Smooth muscle cell (in vitro differentiated cells): ENCODE measurements at regions not wholly inside any gene's neighbourhood (a gene's known extent, or its start where the extent isn't known, plus 50 kb on each side); places are given as distances from the start of the nearest gene placed in this dataset.

Experiments
- DNase-seq: peaks from one replicate; lab custom pipeline; 2025; ENCODE audit not compliant: unreplicated experiment; lab: John Stamatoyannopoulos, UW
- H2AFZ ChIP-seq: fragments of 200-600 bp; sonication (generic); 2 replicates; pipeline ENCODE4 v1.6.0; 2016; ENCODE audit warnings: antibody characterized with exemption, low read depth, mild to moderate bottlenecking
- H3F3A ChIP-seq: fragments of 200-600 bp; sonication (generic); 2 replicates; pipeline ENCODE4 v1.6.0; 2017; ENCODE audit warnings: antibody characterized with exemption, low read depth
- H3K27ac ChIP-seq: fragments of 200-600 bp; sonication (generic); 2 replicates; pipeline ENCODE4 v1.5.1; 2016; ENCODE audit warnings: low read depth, mild to moderate bottlenecking
- H3K27me3 ChIP-seq: fragments of 200-600 bp; sonication (generic); 2 replicates; pipeline ENCODE4 v1.6.1; 2016; ENCODE audit warnings: low read depth, mild to moderate bottlenecking
- H3K36me3 ChIP-seq: fragments of 200-600 bp; sonication (generic); 2 replicates; pipeline ENCODE4 v1.5.1; 2016; ENCODE audit warnings: low read depth
- H3K4me1 ChIP-seq: fragments of 200-600 bp; sonication (generic); 2 replicates; pipeline ENCODE4 v1.5.1; 2016; ENCODE audit warnings: low read depth
- H3K4me2 ChIP-seq: fragments of 200-600 bp; sonication (generic); 2 replicates; pipeline ENCODE4 v1.6.0; 2016; ENCODE audit warnings: mild to moderate bottlenecking
- H3K4me3 ChIP-seq: fragments of 200-600 bp; sonication (generic); 2 replicates; pipeline ENCODE4 v1.5.1; 2016; ENCODE audit warnings: mild to moderate bottlenecking
- H3K79me2 ChIP-seq: fragments of 200-600 bp; sonication (generic); 2 replicates; pipeline ENCODE4 v1.6.0; 2016; ENCODE audit warnings: low read depth, mild to moderate bottlenecking
- H3K9ac ChIP-seq: fragments of 200-600 bp; sonication (generic); 2 replicates; pipeline ENCODE4 v1.6.0; 2016; ENCODE audit warnings: low read depth
- H3K9me3 ChIP-seq: fragments of 200-600 bp; sonication (generic); replicated peaks from 2 replicates; pipeline ENCODE4 v1.5.1; 2016; ENCODE audit warnings: low read depth
- H4K20me1 ChIP-seq: fragments of 200-600 bp; sonication (generic); 2 replicates; pipeline ENCODE4 v1.6.0; 2016; ENCODE audit warnings: low read depth
- CTCF ChIP-seq: fragments of 200-600 bp; sonication (generic); IDR thresholded peaks from 2 replicates; pipeline ENCODE4 v1.5.1; 2017; ENCODE audit warnings: borderline replicate concordance, mild to moderate bottlenecking, antibody characterized with exemption; ENCODE audit not compliant: insufficient read depth, poor library complexity, severe bottlenecking
- whole genome bisulfite sequencing: methylation state at CpG from one replicate; pipeline ENCODE4 v1.1.7; 2016; ENCODE audit warnings: low lambda C conversion rate; 5-methylcytosine and 5-hydroxymethylcytosine counted together

GRCh38 chr14:98341211-98341610, 930.8 kb downstream of the BCL11B start:
- H3K9me3 ChIP-seq, result no peaks in the 10 kb centered on the region
- H3K36me3 ChIP-seq, result no peaks in the 10 kb centered on the region
- no peak overlapping the region for H2AFZ ChIP-seq
- H3F3A ChIP-seq, result no peaks in the 10 kb centered on the region
- no peak overlapping the region for H3K4me3 ChIP-seq
- H3K4me1 ChIP-seq, result no peaks in the 10 kb centered on the region
- H3K4me2 ChIP-seq, result no peak overlapping the region
- no peak for DNase-seq
- no peak overlapping the region for H3K27ac ChIP-seq
- no peak for TF ChIP-seq CTCF
- WGBS, result 86% methylated on average over 3 of the region's 3 CpGs
- H4K20me1 ChIP-seq, result no peaks in the 10 kb centered on the region
- no peaks in the 10 kb centered on the region for H3K27me3 ChIP-seq
- H3K79me2 ChIP-seq, result no peaks in the 10 kb centered on the region
- H3K9ac ChIP-seq, result no peak overlapping the region

GRCh38 chr14:98345161-98345560, 926.8 kb downstream of the BCL11B start:
- Histone ChIP-seq H3K36me3 (no peaks in the 10 kb centered on the region), H3K4me3 (no peak overlapping the region), H3K27me3 (no peaks in the 10 kb centered on the region), H3K4me2 (no peak overlapping the region), H3K9ac (no peak overlapping the region), H3K9me3 (no peaks in the 10 kb centered on the region), H3F3A (no peaks in the 10 kb centered on the region), H4K20me1 (no peaks in the 10 kb centered on the region), H3K27ac (no peak overlapping the region), H3K4me1 (no peaks in the 10 kb centered on the region), H3K79me2 (no peaks in the 10 kb centered on the region), H2AFZ (no peak overlapping the region)
- 68% methylated on average over 5 of the region's 5 CpGs for WGBS
- no peak for TF ChIP-seq CTCF
- DNase-seq, result no peak

- H3K4me3 ChIP-seq, result no peak overlapping the region
- no peaks in the 10 kb centered on the region for H3K9me3 ChIP-seq
- no peaks in the 10 kb centered on the region for H4K20me1 ChIP-seq
- H3K36me3 ChIP-seq, result no peaks in the 10 kb centered on the region
- no peak overlapping the region for H2AFZ ChIP-seq
- no peak overlapping the region for H3K27ac ChIP-seq
- H3K79me2 ChIP-seq, result no peaks in the 10 kb centered on the region
- no peaks in the 10 kb centered on the region for H3K27me3 ChIP-seq
- H3K9ac ChIP-seq, result no peak overlapping the region
- H3K4me1 ChIP-seq, result no peaks in the 10 kb centered on the region
- no peak for DNase-seq
- WGBS, result 78% methylated on average over 7 of the region's 7 CpGs
- H3K4me2 ChIP-seq, result no peak overlapping the region
- H3F3A ChIP-seq, result no peaks in the 10 kb centered on the region
- no peak for TF ChIP-seq CTCF
Observed at GRCh38 chr14:98347686-98348085, 924.3 kb downstream of the BCL11B start.

- H4K20me1 ChIP-seq, result no peaks in the 10 kb centered on the region
- H3K4me2 ChIP-seq, result no peak overlapping the region
- no peaks in the 10 kb centered on the region for H3K9me3 ChIP-seq
- no peaks in the 10 kb centered on the region for H3K4me1 ChIP-seq
- H3K36me3 ChIP-seq, result no peaks in the 10 kb centered on the region
- no peak for TF ChIP-seq CTCF
- H3K79me2 ChIP-seq, result no peaks in the 10 kb centered on the region
- no peak overlapping the region for H3K9ac ChIP-seq
- WGBS, result 86% methylated on average over 3 of the region's 3 CpGs
- no peaks in the 10 kb centered on the region for H3F3A ChIP-seq
- no peak overlapping the region for H3K4me3 ChIP-seq
- no peak for DNase-seq
- H3K27me3 ChIP-seq, result no peaks in the 10 kb centered on the region
- H3K27ac ChIP-seq, result no peak overlapping the region
- H2AFZ ChIP-seq, result no peak overlapping the region
Observed at GRCh38 chr14:98348505-98348904, 923.5 kb downstream of the BCL11B start.
